ENCODE measurements at regions not wholly inside any gene's neighbourhood (a gene's known extent, or its start where the extent isn't known, plus 50 kb on each side); places are given as distances from the start of the nearest gene placed in this dataset.

DNA sequence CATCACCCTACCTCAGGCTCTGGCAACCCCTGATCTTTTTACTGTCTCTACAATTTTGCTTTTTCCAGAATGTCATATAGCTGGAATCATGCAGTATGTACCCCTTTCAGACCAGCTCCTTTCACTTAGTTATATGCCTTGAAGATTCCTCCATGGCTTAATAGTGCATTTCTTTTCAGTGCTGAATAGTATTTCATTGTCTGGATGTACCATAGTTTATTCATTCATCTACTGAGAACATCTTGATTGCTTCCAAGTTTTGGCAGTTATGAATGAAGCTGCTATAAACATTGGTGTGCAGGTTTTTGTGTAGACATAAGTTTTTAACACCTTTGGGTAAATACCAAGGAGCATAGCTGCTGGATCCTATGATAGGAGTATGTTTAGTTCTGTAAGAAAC, 50.8 kb upstream of the ANP32A start:
- no peak for DNase-seq

DNA sequence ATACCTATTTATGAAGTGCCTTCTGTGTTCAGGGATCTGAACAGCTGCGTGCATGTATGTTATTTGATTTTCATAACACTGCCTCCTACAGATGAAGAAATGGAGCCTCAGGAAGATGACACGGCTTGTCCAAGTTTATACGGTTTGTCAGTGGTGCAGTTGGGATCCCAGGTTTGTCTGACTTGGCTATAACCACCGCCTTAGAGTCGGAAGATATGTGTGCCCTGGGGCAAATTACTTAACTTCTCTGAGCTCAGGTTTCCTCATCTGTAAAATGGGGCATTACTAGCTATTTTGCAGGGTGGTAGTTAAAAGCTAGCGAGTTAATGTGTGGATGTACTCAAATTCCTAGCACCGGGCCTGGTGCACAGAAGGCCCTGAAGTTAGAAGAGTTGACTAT, 54.1 kb upstream of the ANP32A start:
- DNase-seq, result no peak

- DNase-seq, result peak; percentile 97
These were observed 54.8 kb upstream of the SPESP1 start for GRCh38 chr15:68875377-68876116.

GRCh38 chr15:68877626-68878025, 52.7 kb upstream of the SPESP1 start:
- DNase-seq, result no peak

GRCh38 chr15:68880382-68880781, 49.9 kb upstream of the SPESP1 start:
- DNase-seq, result no peak

Data from CD4-positive, alpha-beta T cell treated with Interleukin-17A for 4 hours (primary cell).